ENCODE measurements at regions not wholly inside any gene's neighbourhood (a gene's known extent, or its start where the extent isn't known, plus 50 kb on each side); places are given as distances from the start of the nearest gene placed in this dataset.

GRCh38 chr3:31453430-31453829, 79.3 kb upstream of the STT3B start:
- no peak for TF ChIP-seq GATA3 (IDR thresholded peaks at IDR 0.05; ENCODE audit: low read depth, low read length)
- TF ChIP-seq GATA2 (IDR thresholded peaks at IDR 0.05; ENCODE audit: low read depth, low read length), result no peak

Data from SH-SY5Y (cell line).